HG02610 (cell line): ENCODE measurements at regions not wholly inside any gene's neighbourhood (a gene's known extent, or its start where the extent isn't known, plus 50 kb on each side); places are given as distances from the start of the nearest gene placed in this dataset.
"Not testable (repeated sequence)": the region's sequence is repeated elsewhere in the genome, so short reads cannot be mapped to it uniquely, and the experiment has no call there.

Experiments
- ATAC-seq: cut with Tn5 transposase; IDR thresholded peaks from one replicate; pipeline ENCODE4 v1.9.1; 2021; ENCODE audit warnings: mild to moderate bottlenecking, moderate library complexity; ENCODE audit not compliant: unreplicated experiment

GRCh38 chr7:145478541-145478940 lies 638.1 kb upstream of the CNTNAP2 start:
- no peak for ATAC-seq

- ATAC-seq: no peak
Observed at GRCh38 chr7:145474009-145474686, 638.3 kb upstream of the TPK1 start.

GRCh38 chr7:145471883-145472282 lies 636.0 kb upstream of the TPK1 start:
- no peak for ATAC-seq

DNA sequence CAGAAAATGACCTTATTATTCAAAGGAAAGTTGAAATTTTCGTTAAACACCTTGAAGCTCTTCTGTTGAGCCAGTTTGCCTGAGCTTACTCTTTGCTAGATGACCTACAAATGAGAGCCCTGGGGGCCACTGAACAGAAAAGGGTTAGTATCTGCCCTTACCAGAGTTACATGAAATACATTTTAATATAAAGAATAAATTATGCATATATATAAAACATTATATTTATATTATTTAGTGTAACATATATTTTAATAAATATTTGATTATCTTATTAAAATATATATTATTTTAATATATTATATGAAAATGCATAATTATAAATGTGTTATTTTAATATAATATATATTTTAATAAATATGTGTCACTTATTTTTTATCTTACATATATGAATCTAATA lies 628.4 kb upstream of the TPK1 start:
- ATAC-seq: no peak

GRCh38 chr7:145462463-145462862 lies 626.6 kb upstream of the TPK1 start:
- no peak for ATAC-seq

GRCh38 chr7:145434811-145435210 lies 599.0 kb upstream of the TPK1 start:
- no peak for ATAC-seq

DNA sequence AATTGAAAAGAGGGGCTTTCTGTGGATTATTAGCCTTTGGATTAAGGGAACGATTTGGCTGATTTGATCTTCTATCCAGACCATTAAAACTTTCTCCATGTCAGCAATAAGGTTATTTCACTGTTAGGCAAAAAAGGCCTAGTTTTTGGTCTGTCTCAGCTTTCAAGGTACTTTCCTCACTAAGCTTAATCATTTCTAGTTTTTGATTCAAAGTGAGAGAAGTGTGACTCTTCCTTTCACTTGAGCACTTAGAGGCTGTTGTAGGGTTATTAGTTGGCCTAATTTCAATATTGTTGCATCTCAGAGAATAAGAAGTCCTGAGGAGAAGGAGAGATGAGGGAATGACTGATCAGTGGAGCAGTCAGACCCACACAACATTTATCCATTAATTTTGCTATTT lies 596.0 kb upstream of the TPK1 start:
- peak; percentile 86 for ATAC-seq

GRCh38 chr7:145418481-145418880 lies 582.6 kb upstream of the TPK1 start:
- not testable (repeated sequence) for ATAC-seq

DNA sequence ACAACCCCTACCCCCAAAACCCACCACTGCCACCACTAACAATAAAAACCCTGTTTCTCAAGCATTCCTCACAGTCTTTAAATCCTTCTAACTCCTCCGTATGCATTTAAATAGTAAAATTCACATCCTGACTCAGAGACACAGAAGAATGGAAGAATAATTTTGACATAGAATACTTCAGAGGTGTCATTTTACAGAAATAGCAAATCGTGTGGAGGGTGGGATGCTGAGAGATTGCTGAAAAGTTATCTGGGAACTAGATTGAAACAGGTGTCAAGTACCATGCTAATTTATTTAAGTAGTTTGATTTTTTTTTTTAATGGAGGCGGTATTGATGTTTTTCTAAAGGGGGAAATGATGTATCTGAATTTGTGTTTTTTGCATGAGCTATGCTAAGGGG lies 575.2 kb upstream of the TPK1 start:
- ATAC-seq: no peak

DNA sequence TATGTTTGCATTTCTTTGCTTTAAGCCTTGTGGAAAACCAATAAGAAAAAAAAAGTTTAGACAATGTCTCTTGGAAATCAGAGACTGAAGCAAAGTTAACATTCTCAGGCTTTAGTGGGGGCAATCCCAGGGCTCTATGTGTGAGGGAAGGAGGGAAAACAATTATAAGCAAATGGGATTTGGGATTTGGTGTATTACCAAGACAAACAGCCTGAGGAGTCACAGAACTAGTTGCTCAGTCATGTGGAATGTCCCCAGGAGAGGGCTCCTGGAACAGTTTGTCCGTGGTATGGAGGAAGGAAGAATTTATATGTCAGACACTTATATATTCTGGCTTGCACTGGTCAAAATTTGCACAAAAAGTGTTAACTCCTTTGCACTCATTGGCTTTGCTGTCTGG lies 562.9 kb upstream of the TPK1 start:
- no peak for ATAC-seq

- ATAC-seq: no peak
Observed at GRCh38 chr7:145394126-145394525, 558.3 kb upstream of the TPK1 start.

DNA sequence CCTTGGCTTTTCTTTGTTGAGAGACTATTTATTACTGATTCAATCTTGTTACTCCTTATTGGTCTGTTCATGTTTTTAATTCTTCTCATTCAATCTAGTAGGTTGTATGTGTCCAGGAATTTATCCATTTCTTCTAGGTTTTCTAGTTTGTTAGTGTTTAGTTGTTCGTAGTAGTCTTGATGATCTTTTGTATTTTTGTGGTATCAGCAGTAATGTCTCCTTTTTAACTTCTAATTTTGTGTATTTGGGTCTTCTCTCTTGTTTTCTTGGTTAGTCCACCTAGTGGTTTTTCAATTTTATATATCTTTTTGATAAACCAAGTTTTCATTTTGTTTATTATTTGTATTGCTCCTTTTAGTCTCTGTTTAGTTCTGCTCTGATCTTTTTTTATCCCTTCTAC lies 546.9 kb upstream of the TPK1 start:
- ATAC-seq: no peak

GRCh38 chr7:145378197-145378596 lies 542.3 kb upstream of the TPK1 start:
- ATAC-seq: peak; percentile 63

DNA sequence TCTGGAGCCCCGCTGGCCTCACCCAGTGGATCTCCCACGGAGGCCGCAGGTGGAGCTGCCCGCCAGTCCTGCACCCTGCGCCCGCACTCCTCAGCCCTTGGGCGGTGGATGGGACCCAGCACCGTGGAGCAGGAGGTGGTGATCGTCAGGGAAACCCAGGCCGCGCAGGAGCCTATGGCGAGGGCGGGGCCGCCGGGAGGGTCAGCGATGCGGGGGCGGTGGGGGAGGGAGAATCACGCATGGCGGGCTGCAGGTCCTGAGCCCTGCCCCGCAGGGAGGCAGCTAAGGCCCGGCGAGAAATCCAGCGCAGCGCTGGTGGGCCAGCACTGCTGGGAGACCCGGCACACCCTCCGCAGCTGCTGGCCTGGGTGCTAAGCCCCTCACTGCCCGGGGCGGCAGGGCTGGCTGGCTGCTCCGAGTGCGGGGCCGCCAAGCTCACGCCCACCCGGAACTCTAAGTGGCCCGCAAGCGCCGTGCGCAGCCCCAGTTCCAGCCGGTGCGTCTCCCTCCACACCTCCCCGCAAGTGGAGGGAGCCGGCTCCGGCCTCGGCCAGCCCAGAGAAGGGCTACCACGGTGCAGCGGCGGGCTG lies 524.8 kb upstream of the TPK1 start:
- ATAC-seq: no peak

DNA sequence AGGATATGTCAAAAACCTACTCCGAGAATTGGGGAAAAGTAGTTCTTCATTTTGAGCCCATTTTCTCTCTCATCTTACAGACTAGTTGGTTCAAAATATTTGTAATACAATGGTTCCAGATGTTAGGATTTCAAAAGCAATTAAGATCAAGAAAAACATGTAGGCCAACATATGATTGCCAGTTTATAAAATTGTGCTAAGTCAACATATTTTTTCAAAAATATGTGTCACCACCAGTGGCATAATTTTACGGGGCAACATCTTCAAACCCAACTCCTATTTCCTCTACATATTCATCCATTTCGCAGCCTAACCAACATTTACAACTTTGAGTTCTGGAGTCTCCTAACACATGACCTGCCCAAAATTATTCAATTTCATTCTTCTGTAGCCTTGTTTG lies 514.5 kb upstream of the TPK1 start:
- ATAC-seq: no peak

DNA sequence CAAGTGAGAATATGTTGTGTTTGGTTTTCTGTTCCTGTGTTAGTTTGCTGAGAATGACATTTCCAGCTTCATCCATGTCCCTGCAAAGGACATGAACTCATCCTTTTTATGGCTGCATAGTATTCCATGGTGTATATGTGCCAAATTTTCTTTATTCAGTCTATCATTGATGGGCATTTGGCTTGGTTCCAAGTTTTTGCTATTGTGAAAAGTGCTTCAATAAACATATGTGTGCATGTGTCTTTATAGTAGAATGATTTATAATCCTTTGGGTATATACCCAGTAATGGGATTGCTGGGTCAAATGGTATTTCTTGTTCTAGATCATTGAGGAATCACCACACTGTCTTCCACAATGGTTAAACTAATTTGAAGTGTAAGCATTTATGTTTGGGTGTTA lies 513.6 kb upstream of the TPK1 start:
- ATAC-seq: not testable (repeated sequence)

- ATAC-seq: no peak
Observed at GRCh38 chr7:145347271-145347670, 511.4 kb upstream of the TPK1 start.

GRCh38 chr7:145339319-145339718 lies 503.5 kb upstream of the TPK1 start:
- ATAC-seq: no peak

DNA sequence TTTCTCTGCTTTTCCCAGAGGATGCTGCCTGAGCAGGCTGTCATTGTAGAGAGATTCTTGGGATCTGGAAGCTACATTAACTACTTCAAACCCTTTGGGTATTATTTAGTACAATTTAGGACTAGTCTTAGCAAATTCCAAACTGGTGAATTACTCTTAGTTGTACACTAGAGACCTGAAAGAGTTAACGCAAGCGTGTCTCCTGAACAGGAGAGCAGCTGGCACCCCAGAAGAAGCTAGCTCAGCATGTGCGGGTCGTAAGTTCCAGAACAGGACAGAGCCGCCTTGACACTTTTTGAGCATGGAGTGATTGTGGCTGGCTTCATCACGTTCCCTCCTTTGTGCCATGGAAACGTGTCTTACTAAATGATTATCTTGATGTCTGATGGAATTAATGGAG lies 495.7 kb upstream of the TPK1 start:
- no peak for ATAC-seq

- ATAC-seq: no peak
Observed at GRCh38 chr7:145331076-145331475, 495.2 kb upstream of the TPK1 start.

DNA sequence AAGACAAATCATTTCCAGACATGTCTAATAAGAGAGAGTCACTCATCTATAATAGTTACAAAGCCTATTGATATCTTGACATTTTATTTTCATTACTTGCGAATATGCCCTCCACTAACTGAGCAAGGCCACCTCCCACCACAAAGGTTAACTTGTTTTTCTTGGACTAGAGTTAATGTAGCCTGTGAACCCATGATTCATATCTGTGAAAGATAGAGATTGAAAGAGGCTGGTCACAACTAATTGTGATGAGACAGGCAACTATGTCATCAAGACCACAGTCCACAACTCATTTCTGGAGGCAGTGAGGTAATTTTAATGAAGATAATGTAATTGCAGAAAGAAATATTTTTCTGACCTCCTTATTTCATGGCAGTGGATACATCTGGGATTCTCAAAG lies 491.8 kb upstream of the TPK1 start:
- no peak for ATAC-seq

DNA sequence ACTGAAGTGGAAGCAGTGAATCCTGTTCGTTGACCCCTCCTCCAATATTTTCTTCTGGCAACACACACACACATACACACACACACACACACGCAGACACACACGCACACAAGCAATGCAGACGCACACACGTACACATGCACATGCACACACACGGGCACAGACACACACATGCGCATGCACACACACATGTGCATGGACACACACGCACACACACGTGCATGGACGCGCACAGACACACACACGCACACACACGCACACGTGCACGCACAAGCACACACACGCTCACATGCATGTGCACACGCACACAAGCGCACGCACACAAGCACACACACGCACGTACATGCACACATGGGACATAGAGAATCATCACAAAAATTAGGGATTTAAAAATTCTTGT lies 488.2 kb upstream of the TPK1 start:
- no peak for ATAC-seq

- no peak for ATAC-seq
Observed at GRCh38 chr7:145313551-145313950, 477.7 kb upstream of the TPK1 start.
